ENCODE measurements at regions not wholly inside any gene's neighbourhood (a gene's known extent, or its start where the extent isn't known, plus 50 kb on each side); places are given as distances from the start of the nearest gene placed in this dataset.

DNA sequence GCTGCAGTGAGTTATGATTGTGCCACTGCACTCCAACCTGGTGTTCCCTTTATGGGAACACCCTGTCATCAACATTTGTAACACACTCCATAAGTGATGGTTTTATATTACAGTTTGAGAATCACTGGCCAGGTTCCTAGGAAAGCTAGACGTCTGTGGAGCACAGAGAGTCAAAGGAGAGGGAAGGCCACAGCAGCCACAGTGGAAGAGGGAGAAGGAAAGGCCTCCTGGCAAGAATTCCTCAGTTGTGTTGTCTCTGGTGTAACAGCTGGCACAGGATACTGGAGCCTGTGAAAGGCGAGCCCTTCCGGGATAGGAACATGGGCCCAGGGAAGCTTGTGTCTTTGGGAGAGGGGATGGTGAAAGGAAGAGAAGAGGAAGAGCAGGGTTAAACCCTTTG lies 360.5 kb upstream of the PIK3C3 start:
- no peak overlapping the region for H3K4me3 Mint-ChIP-seq
- DNase-seq (no peak), ATAC-seq (replicated peaks) (no peak)
- peaks cover 8 to 12% of the 10 kb centered on the region in 2 donors for H3K9me3 Mint-ChIP-seq
- H3K4me1 Mint-ChIP-seq (ENCODE audit: low read depth in 2 of 2): no peaks in the 10 kb centered on the region
- H3K36me3 Mint-ChIP-seq (ENCODE audit: insufficient read depth): no peaks in the 10 kb centered on the region
- no peaks in the 10 kb centered on the region for H3K27me3 Mint-ChIP-seq
- no peak overlapping the region for H3K27ac Mint-ChIP-seq

GRCh38 chr18:41593171-41593675 lies 361.8 kb upstream of the PIK3C3 start:
- Mint-ChIP-seq H3K4me1 (ENCODE audit: low read depth in 2 of 2) (no peaks in the 10 kb centered on the region), H3K4me3 (no peak overlapping the region), H3K27ac (no peak overlapping the region), H3K9me3 (peaks cover 7 to 12% of the 10 kb centered on the region in 2 donors), H3K36me3 (ENCODE audit: insufficient read depth) (no peaks in the 10 kb centered on the region), H3K27me3 (no peaks in the 10 kb centered on the region)
- ATAC-seq (replicated peaks): no peak
- no peak for DNase-seq

DNA sequence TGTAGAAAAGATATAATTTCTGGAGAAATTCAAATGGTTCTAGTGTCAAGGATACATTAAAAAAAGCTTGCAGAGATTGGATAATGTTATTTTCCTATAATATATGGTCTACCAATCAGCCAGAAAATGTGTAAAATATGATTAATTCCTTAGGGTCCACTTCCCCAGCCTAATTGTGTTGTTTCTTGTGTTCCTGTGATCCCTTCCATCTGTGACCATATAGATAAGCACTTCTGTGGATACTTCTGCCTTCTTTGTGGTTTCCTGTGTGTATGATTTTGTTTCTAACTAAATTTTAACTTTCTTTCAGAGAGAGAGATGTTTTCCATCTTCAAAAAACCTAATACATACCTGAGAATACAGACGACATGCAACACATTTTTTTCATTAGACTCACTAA lies 367.1 kb upstream of the PIK3C3 start:
- H3K27me3 Mint-ChIP-seq: no peaks in the 10 kb centered on the region
- no peak overlapping the region for H3K27ac Mint-ChIP-seq
- ATAC-seq (replicated peaks) (no peak), DNase-seq (no peak)
- H3K4me1 Mint-ChIP-seq (ENCODE audit: low read depth in 2 of 2): no peaks in the 10 kb centered on the region
- H3K9me3 Mint-ChIP-seq: peaks cover 2 to 11% of the 10 kb centered on the region in 2 donors
- no peak overlapping the region for H3K4me3 Mint-ChIP-seq
- no peaks in the 10 kb centered on the region for H3K36me3 Mint-ChIP-seq (ENCODE audit: insufficient read depth)

DNA sequence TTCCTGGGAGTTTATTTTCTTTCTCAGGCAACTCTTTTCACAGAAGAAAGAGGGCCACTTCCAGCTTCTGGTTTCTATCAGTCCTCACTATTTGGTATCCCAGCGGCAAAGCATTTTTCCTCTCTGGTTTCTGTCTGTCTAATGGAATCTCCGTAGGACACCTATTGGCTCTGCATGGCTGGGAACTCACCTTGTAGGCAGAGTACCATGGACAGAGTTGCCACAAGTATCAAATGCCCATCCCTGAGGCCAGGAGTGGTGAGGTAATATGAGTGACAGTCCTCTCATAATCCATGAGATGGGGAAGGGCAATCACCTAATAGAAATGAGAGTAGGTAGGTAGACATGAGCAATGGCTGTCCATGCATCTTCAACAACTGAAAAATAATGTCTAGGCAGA lies 369.5 kb upstream of the PIK3C3 start:
- Mint-ChIP-seq H3K4me3 (no peak overlapping the region), H3K36me3 (ENCODE audit: insufficient read depth) (no peaks in the 10 kb centered on the region), H3K9me3 (peaks cover 4 to 11% of the 10 kb centered on the region in 2 donors), H3K4me1 (ENCODE audit: low read depth in 2 of 2) (no peaks in the 10 kb centered on the region), H3K27me3 (no peaks in the 10 kb centered on the region), H3K27ac (no peak overlapping the region)
- DNase-seq: no peak
- no peak for ATAC-seq (replicated peaks)

DNA sequence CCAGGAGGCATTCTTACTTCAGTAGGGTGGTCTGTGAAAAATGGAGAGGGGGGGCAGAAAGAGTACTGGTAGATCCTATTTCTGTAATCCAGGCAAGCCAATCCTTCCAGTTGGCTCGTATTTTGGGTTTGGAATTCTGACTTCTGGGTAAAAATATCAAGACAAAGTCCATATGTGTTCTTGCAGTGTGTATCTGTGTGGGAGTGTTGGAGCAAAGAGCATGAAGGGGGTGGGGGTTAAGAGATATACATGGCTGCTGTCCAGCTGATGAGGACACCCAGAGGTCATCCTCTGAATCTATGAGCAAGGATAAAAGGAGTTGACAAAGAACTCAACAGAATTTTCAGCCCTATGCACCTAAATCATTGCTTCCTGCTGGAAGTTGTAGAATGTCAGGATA lies 375.8 kb upstream of the PIK3C3 start:
- no peaks in the 10 kb centered on the region for H3K4me1 Mint-ChIP-seq (ENCODE audit: low read depth in 2 of 2)
- DNase-seq: no peak
- ATAC-seq (replicated peaks): no peak
- no peaks in the 10 kb centered on the region for H3K27me3 Mint-ChIP-seq
- no peaks in the 10 kb centered on the region for H3K36me3 Mint-ChIP-seq (ENCODE audit: insufficient read depth)
- H3K4me3 Mint-ChIP-seq: no peak overlapping the region
- peaks cover 5% of the 10 kb centered on the region in 2 donors for H3K9me3 Mint-ChIP-seq
- H3K27ac Mint-ChIP-seq: no peak overlapping the region

DNA sequence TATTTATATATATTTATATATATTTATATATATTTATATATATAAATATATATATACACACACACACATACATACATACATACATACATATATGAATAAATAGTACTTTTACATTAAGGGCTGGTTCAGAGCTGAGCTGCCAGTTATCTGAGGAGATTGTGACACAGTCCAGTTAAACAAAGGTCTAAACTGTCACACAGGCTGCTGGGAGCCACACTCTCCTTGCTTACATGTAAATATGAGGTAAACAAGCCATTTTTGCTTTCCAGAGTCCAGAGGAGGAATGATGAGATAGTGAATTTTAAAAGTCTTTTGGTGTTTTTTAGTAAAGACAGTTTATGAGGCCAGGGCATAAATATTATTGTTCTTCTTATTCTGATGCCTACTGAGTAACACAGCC lies 377.5 kb upstream of the PIK3C3 start:
- no peak overlapping the region for H3K4me3 Mint-ChIP-seq
- H3K9me3 Mint-ChIP-seq: peaks cover 0 to 7% of the 10 kb centered on the region in 2 donors
- H3K36me3 Mint-ChIP-seq (ENCODE audit: insufficient read depth): no peaks in the 10 kb centered on the region
- H3K27me3 Mint-ChIP-seq: no peaks in the 10 kb centered on the region
- no peak overlapping the region for H3K27ac Mint-ChIP-seq
- no peak for ATAC-seq (replicated peaks)
- no peak for DNase-seq
- no peaks in the 10 kb centered on the region for H3K4me1 Mint-ChIP-seq (ENCODE audit: low read depth in 2 of 2)

DNA sequence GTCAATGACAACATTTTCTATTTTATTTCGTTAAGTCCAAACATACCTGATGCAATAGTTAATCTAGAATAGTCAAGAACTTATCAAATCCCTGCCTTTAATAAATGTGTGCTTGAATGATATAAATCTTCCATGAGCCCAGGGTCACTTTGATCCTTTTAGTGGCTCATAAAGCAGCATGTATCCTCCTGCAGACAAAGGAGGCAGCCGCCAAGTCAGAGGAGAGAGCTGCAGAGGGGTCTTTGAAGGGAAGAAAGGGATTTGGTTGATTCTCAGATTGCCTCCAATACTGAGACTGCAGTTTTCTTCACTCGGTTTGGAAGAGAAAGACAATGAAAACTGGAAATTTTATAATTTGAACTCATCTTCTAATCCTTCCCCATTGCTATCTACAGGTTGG lies 378.4 kb upstream of the PIK3C3 start:
- no peak for ATAC-seq (replicated peaks)
- H3K4me1 Mint-ChIP-seq (ENCODE audit: low read depth in 2 of 2): no peaks in the 10 kb centered on the region
- peaks cover 0 to 8% of the 10 kb centered on the region in 2 donors for H3K9me3 Mint-ChIP-seq
- no peak overlapping the region for H3K4me3 Mint-ChIP-seq
- no peaks in the 10 kb centered on the region for H3K36me3 Mint-ChIP-seq (ENCODE audit: insufficient read depth)
- no peak overlapping the region for H3K27ac Mint-ChIP-seq
- no peak for DNase-seq
- H3K27me3 Mint-ChIP-seq: no peaks in the 10 kb centered on the region

GRCh38 chr18:41569867-41570266 lies 385.2 kb upstream of the PIK3C3 start:
- Mint-ChIP-seq H3K27me3 (no peaks in the 10 kb centered on the region), H3K4me1 (ENCODE audit: low read depth in 2 of 2) (no peaks in the 10 kb centered on the region), H3K27ac (no peak overlapping the region), H3K4me3 (no peak overlapping the region), H3K9me3 (peaks cover 8 to 15% of the 10 kb centered on the region in 2 donors), H3K36me3 (ENCODE audit: insufficient read depth) (no peaks in the 10 kb centered on the region)
- ATAC-seq (replicated peaks) (no peak), DNase-seq (no peak)

- ATAC-seq (replicated peaks) (no peak), DNase-seq (no peak)
- H3K27me3 Mint-ChIP-seq: no peaks in the 10 kb centered on the region
- no peaks in the 10 kb centered on the region for H3K36me3 Mint-ChIP-seq (ENCODE audit: insufficient read depth)
- H3K9me3 Mint-ChIP-seq: peaks cover 5 to 20% of the 10 kb centered on the region in 2 donors
- H3K4me3 Mint-ChIP-seq: no peak overlapping the region
- no peaks in the 10 kb centered on the region for H3K4me1 Mint-ChIP-seq (ENCODE audit: low read depth in 2 of 2)
- H3K27ac Mint-ChIP-seq: no peak overlapping the region
These were observed 393.1 kb upstream of the PIK3C3 start for GRCh38 chr18:41561961-41562360.

DNA sequence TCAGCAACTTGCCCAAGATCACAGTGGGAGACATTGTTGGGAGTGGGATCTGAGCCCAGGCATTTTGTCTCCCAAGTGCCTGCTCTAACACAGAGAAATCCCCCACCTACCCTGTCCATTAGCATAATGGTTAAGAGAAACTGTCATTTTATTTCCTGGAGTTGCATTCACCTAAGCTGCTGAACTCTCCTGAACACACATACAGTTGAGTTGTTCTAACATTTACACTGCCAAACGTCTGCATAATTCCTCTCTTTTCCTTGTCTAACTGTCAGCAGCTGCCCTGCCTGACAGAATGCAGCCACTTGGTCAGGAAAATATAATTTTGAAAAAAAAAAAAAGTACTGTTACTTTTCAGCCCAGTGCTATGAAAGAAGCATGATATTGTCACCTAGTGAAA lies 396.3 kb upstream of the PIK3C3 start:
- no peak overlapping the region for H3K27ac Mint-ChIP-seq
- no peaks in the 10 kb centered on the region for H3K36me3 Mint-ChIP-seq (ENCODE audit: insufficient read depth)
- no peak overlapping the region for H3K4me3 Mint-ChIP-seq
- H3K4me1 Mint-ChIP-seq (ENCODE audit: low read depth in 2 of 2): no peaks in the 10 kb centered on the region
- DNase-seq (no peak), ATAC-seq (replicated peaks) (no peak)
- H3K9me3 Mint-ChIP-seq: peaks cover 3 to 20% of the 10 kb centered on the region in 2 donors
- H3K27me3 Mint-ChIP-seq: no peaks in the 10 kb centered on the region

DNA sequence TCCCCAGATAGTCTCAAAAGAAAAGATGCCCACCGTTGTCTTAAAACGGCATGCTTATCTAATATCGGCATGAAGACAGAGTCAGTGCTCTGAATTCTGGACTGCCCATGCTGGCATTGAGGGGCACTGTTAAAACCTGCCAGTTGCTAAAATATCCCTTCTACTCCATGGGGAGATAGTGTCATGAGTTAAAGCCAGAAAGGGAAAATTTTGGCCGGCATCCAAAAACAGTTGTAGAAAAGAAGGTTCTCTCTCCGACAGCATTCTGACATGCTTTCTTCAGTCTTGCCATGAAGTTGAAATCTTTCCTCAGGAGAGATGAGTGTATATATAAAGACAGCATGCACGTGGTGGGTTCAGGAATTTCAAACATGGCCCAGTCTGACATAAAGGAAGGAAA lies 401.3 kb upstream of the PIK3C3 start:
- Mint-ChIP-seq H3K4me3 (no peak overlapping the region), H3K9me3 (peaks cover 6 to 8% of the 10 kb centered on the region in 2 donors), H3K27ac (no peak overlapping the region), H3K4me1 (ENCODE audit: low read depth in 2 of 2) (no peaks in the 10 kb centered on the region), H3K27me3 (no peaks in the 10 kb centered on the region), H3K36me3 (ENCODE audit: insufficient read depth) (no peaks in the 10 kb centered on the region)
- no peak for DNase-seq
- no peak for ATAC-seq (replicated peaks)

DNA sequence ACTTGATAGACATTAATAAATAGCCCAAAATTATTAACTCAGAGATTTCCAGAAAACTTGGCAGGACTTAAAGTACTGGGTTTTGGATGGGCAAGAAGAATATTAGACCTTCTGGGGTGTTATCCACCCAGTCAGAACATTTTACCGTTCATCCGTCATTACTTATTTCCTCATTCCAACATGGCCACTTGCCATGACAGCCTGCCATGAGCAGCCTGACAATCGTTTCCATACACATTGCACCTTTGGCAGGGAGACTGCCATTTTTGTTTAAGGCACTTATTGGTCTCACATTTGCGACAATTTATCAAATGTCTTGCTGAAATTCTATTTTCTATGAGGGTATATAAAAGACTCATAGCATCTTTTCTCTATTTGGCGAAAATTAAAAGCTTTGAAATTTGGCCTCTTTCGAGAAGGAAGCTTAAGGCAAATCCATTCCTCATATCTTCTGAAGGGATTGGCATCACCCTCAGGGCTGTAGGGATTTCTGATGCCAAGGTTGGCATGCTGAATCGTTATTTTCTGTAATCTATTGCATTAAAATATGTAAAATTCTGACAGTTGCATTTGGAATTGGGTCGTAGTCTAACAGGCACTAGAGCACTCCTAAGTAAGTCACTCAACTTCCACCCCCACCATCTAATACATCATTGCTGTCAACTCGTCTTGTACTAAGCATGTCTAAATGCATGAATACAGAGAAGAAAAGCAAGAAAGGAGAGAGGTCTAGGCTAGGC lies 406.3 kb upstream of the PIK3C3 start:
- no peaks in the 10 kb centered on the region for H3K4me1 Mint-ChIP-seq (ENCODE audit: low read depth in 2 of 2)
- peaks cover 7 to 8% of the 10 kb centered on the region in 2 donors for H3K9me3 Mint-ChIP-seq
- H3K36me3 Mint-ChIP-seq (ENCODE audit: insufficient read depth): no peaks in the 10 kb centered on the region
- no peak for DNase-seq
- no peak overlapping the region for H3K4me3 Mint-ChIP-seq
- H3K27me3 Mint-ChIP-seq: no peaks in the 10 kb centered on the region
- ATAC-seq (replicated peaks): no peak
- no peak overlapping the region for H3K27ac Mint-ChIP-seq

- H3K9me3 Mint-ChIP-seq: peaks cover 10 to 14% of the 10 kb centered on the region in 2 donors
- no peak overlapping the region for H3K4me3 Mint-ChIP-seq
- no peak for ATAC-seq (replicated peaks)
- no peaks in the 10 kb centered on the region for H3K4me1 Mint-ChIP-seq (ENCODE audit: low read depth in 2 of 2)
- no peak overlapping the region for H3K27ac Mint-ChIP-seq
- H3K27me3 Mint-ChIP-seq: no peaks in the 10 kb centered on the region
- H3K36me3 Mint-ChIP-seq (ENCODE audit: insufficient read depth): no peaks in the 10 kb centered on the region
- no peak for DNase-seq
These were observed 409.7 kb upstream of the PIK3C3 start for GRCh38 chr18:41545091-41545888.

DNA sequence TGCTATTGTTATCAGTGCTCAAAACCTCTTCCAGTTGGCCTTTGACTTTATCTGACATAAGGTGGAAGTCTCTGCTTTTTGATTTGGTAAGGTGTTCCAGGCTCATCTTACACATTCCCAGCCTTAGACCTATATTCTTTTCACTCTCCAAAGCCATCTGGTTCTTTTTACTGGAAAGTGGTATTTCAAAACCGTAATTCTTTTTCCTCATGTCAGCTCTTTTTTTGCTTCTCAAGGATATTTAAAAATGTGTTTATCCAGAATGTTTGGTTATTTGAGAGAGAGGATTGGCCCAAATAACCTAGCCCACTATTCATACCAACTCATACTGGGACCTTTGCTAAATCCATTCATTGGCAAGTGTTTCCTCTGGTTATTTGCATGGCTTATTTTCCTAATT lies 411.2 kb upstream of the PIK3C3 start:
- DNase-seq: no peak
- Mint-ChIP-seq H3K4me1 (ENCODE audit: low read depth in 2 of 2) (no peaks in the 10 kb centered on the region), H3K27me3 (no peaks in the 10 kb centered on the region), H3K4me3 (no peak overlapping the region), H3K9me3 (peaks cover 13 to 22% of the 10 kb centered on the region in 2 donors), H3K36me3 (ENCODE audit: insufficient read depth) (no peaks in the 10 kb centered on the region), H3K27ac (no peak overlapping the region)
- ATAC-seq (replicated peaks): no peak
